HG02588 (cell line): ENCODE measurements at regions not wholly inside any gene's neighbourhood (a gene's known extent, or its start where the extent isn't known, plus 50 kb on each side); places are given as distances from the start of the nearest gene placed in this dataset.

Experiments used
- ATAC-seq: cut with Tn5 transposase; IDR thresholded peaks from one replicate; pipeline ENCODE4 v1.9.1; 2021; ENCODE audit warnings: mild to moderate bottlenecking, moderate library complexity; ENCODE audit not compliant: unreplicated experiment

- ATAC-seq, result no peak
Measured at GRCh38 chr4:125505621-125506020, 190.9 kb downstream of the FAT4 start.

- ATAC-seq, result no peak
Measured at GRCh38 chr4:125507141-125507540, 192.4 kb downstream of the FAT4 start.

- no peak for ATAC-seq
Measured at GRCh38 chr4:125511715-125512114, 197.0 kb downstream of the FAT4 start.

GRCh38 chr4:125515016-125515415 lies 200.3 kb downstream of the FAT4 start:
- ATAC-seq, result no peak

- ATAC-seq, result no peak
Measured at GRCh38 chr4:125517831-125518230, 203.1 kb downstream of the FAT4 start.

GRCh38 chr4:125518281-125518680 lies 203.5 kb downstream of the FAT4 start:
- ATAC-seq, result no peak

- no peak for ATAC-seq
Measured at GRCh38 chr4:125519371-125520146, 204.8 kb downstream of the FAT4 start.

GRCh38 chr4:125520258-125520990 lies 205.7 kb downstream of the FAT4 start:
- no peak for ATAC-seq

GRCh38 chr4:125522588-125522987 lies 207.8 kb downstream of the FAT4 start:
- ATAC-seq, result no peak

- ATAC-seq, result no peak
Measured at GRCh38 chr4:125522992-125523391, 208.2 kb downstream of the FAT4 start.

- ATAC-seq, result no peak
Measured at GRCh38 chr4:125526420-125526819, 211.7 kb downstream of the FAT4 start.

GRCh38 chr4:125527681-125528080 lies 212.9 kb downstream of the FAT4 start:
- no peak for ATAC-seq

- no peak for ATAC-seq
Measured at GRCh38 chr4:125529071-125529470, 214.3 kb downstream of the FAT4 start.

GRCh38 chr4:125538670-125539069 lies 223.9 kb downstream of the FAT4 start:
- ATAC-seq, result no peak

GRCh38 chr4:125539691-125540090 lies 224.9 kb downstream of the FAT4 start:
- no peak for ATAC-seq

GRCh38 chr4:125541836-125542385 lies 227.2 kb downstream of the FAT4 start:
- ATAC-seq, result no peak

- no peak for ATAC-seq
Measured at GRCh38 chr4:125546272-125546671, 231.5 kb downstream of the FAT4 start.

GRCh38 chr4:125547836-125548235 lies 233.1 kb downstream of the FAT4 start:
- no peak for ATAC-seq

GRCh38 chr4:125550769-125551168 lies 236.0 kb downstream of the FAT4 start:
- no peak for ATAC-seq

- no peak for ATAC-seq
Measured at GRCh38 chr4:125551466-125551865, 236.7 kb downstream of the FAT4 start.

- ATAC-seq, result no peak
Measured at GRCh38 chr4:125551967-125552366, 237.2 kb downstream of the FAT4 start.

- ATAC-seq, result no peak
Measured at GRCh38 chr4:125572601-125573000, 257.8 kb downstream of the FAT4 start.
